H9 (cell line): ENCODE measurements at regions not wholly inside any gene's neighbourhood (a gene's known extent, or its start where the extent isn't known, plus 50 kb on each side); places are given as distances from the start of the nearest gene placed in this dataset.

Experiments used
- DNase-seq: peaks from one replicate; pipeline ENCODE4 v3.0.0-alpha.2; 2017
- H2AFZ ChIP-seq: one replicate; pipeline ENCODE4 v1.6.1; 2013; ENCODE audit warnings: mild to moderate bottlenecking, low read length, control low read depth, moderate library complexity
- H2AK5ac ChIP-seq: 2 replicates; pipeline ENCODE4 v1.6.1; 2013; ENCODE audit warnings: low read length, control low read depth, mixed read lengths; ENCODE audit not compliant: insufficient read length
- H2BK120ac ChIP-seq: one replicate; pipeline ENCODE4 v1.6.1; 2013; ENCODE audit warnings: low read depth, mild to moderate bottlenecking, low read length, control low read depth, inconsistent platforms; ENCODE audit not compliant: poor library complexity, severe bottlenecking
- H2BK12ac ChIP-seq: 2 replicates; pipeline ENCODE4 v1.6.1; 2013; ENCODE audit warnings: low read length, control low read depth, mixed read lengths, low read depth; ENCODE audit not compliant: insufficient read length
- H2BK15ac ChIP-seq: 2 replicates; pipeline ENCODE4 v1.6.1; 2013; ENCODE audit warnings: low read depth, low read length, control low read depth
- H2BK20ac ChIP-seq: one replicate; pipeline ENCODE4 v1.6.1; 2013; ENCODE audit warnings: low read depth, mild to moderate bottlenecking, low read length, control low read depth, inconsistent platforms; ENCODE audit not compliant: poor library complexity, severe bottlenecking
- H2BK5ac ChIP-seq: 2 replicates; pipeline ENCODE4 v1.6.1; 2013; ENCODE audit warnings: low read length, control low read depth, mixed read lengths; ENCODE audit not compliant: insufficient read length
- H3K14ac ChIP-seq: 2 replicates; pipeline ENCODE4 v1.6.1; 2013; ENCODE audit warnings: low read length, control low read depth; ENCODE audit not compliant: insufficient read depth
- H3K18ac ChIP-seq: 2 replicates; pipeline ENCODE4 v1.6.1; 2013; ENCODE audit warnings: low read depth, mild to moderate bottlenecking, mixed read lengths, low read length, control low read depth; ENCODE audit not compliant: insufficient read length
- H3K23ac ChIP-seq: 2 replicates; pipeline ENCODE4 v1.6.1; 2013; ENCODE audit warnings: low read length, control low read depth, mixed read lengths, low read depth; ENCODE audit not compliant: insufficient read length
- H3K23me2 ChIP-seq: 2 replicates; pipeline ENCODE4 v1.6.1; 2013; ENCODE audit warnings: low read depth, mild to moderate bottlenecking, mixed read lengths, low read length, control low read depth; ENCODE audit not compliant: insufficient read length, poor library complexity, severe bottlenecking
- H3K27ac ChIP-seq: 2 replicates; pipeline ENCODE4 v1.5.1; 2013; ENCODE audit warnings: low read length, control low read depth, mixed read lengths, low read depth; ENCODE audit not compliant: insufficient read length
- H3K27me3 ChIP-seq: 2 replicates; pipeline ENCODE4 v1.6.1; 2013; ENCODE audit warnings: low read length, control low read depth, inconsistent platforms; ENCODE audit not compliant: insufficient read depth
- H3K4ac ChIP-seq: 2 replicates; pipeline ENCODE4 v1.6.1; 2013; ENCODE audit warnings: low read depth, mild to moderate bottlenecking, control low read depth, inconsistent platforms, low read length, moderate library complexity
- H3K4me1 ChIP-seq: 2 replicates; pipeline ENCODE4 v1.6.1; 2013; ENCODE audit warnings: low read length, control low read depth, inconsistent platforms; ENCODE audit not compliant: insufficient read depth
- H3K4me2 ChIP-seq: 2 replicates; pipeline ENCODE4 v1.6.1; 2013; ENCODE audit warnings: low read length, control low read depth, mixed read lengths; ENCODE audit not compliant: insufficient read length, insufficient read depth
- H3K56ac ChIP-seq: 2 replicates; pipeline ENCODE4 v1.6.1; 2013; ENCODE audit warnings: low read depth, mild to moderate bottlenecking, mixed read lengths, low read length, control low read depth; ENCODE audit not compliant: insufficient read length
- H3K79me1 ChIP-seq: 2 replicates; pipeline ENCODE4 v1.6.1; 2013; ENCODE audit warnings: low read depth, mild to moderate bottlenecking, moderate library complexity, low read length, control low read depth, inconsistent platforms; ENCODE audit not compliant: insufficient read depth, poor library complexity, severe bottlenecking
- H3K79me2 ChIP-seq: 2 replicates; pipeline ENCODE4 v1.6.1; 2013; ENCODE audit warnings: low read length, control low read depth, inconsistent platforms; ENCODE audit not compliant: insufficient read depth
- H3K9ac ChIP-seq: 2 replicates; pipeline ENCODE4 v1.6.1; 2013; ENCODE audit warnings: low read length, control low read depth, mixed read lengths; ENCODE audit not compliant: insufficient read length; ENCODE audit errors: extremely low read depth
- H3K9me3 ChIP-seq: one replicate; pipeline ENCODE4 v1.6.1; 2013; ENCODE audit warnings: low read depth, low read length, inconsistent platforms; ENCODE audit not compliant: control insufficient read depth
- H3T11ph ChIP-seq: one replicate; pipeline ENCODE4 v1.6.1; 2013; ENCODE audit warnings: mild to moderate bottlenecking, low read length, control low read depth, inconsistent platforms
- H4K20me1 ChIP-seq: one replicate; pipeline ENCODE4 v1.6.1; 2013; ENCODE audit not compliant: control insufficient read depth, insufficient read length, insufficient read depth
- H4K5ac ChIP-seq: 2 replicates; pipeline ENCODE4 v1.6.1; 2013; ENCODE audit warnings: low read depth, mild to moderate bottlenecking, mixed read lengths, low read length, control low read depth; ENCODE audit not compliant: insufficient read length
- H4K8ac ChIP-seq: replicated peaks from 2 replicates; pipeline ENCODE4 v1.6.1; 2013; ENCODE audit warnings: low read length, control low read depth, mixed read lengths, low read depth; ENCODE audit not compliant: insufficient read length
- H4K91ac ChIP-seq: 2 replicates; pipeline ENCODE4 v1.6.1; 2013; ENCODE audit warnings: low read depth, mild to moderate bottlenecking, moderate library complexity, mixed read lengths, low read length, control low read depth; ENCODE audit not compliant: insufficient read length
- H3K27ac Mint-ChIP-seq, 3 experiments: 2 replicates in 2 of 3; 3 replicates in 1 of 3; pipeline ENCODE4 v1.8.0; 2020 to 2021; ENCODE audit warnings: mixed read lengths in 3 of 3, mild to moderate bottlenecking in 1 of 3, moderate library complexity in 1 of 3
- H3K27me3 Mint-ChIP-seq: 2 replicates; pipeline ENCODE4 v1.8.0; 2021; ENCODE audit warnings: low read depth, mild to moderate bottlenecking, moderate library complexity, mixed read lengths
- H3K36me3 Mint-ChIP-seq, 3 experiments: 2 replicates in 2 of 3; 3 replicates in 1 of 3; pipeline ENCODE4 v1.8.0; 2020 to 2021; ENCODE audit warnings: low read depth in 3 of 3, mixed read lengths in 3 of 3; ENCODE audit not compliant: insufficient read depth in 1 of 3
- H3K4me1 Mint-ChIP-seq, 2 experiments: 2 replicates each; pipeline ENCODE4 v1.8.0; 2020; ENCODE audit warnings: mixed read lengths in 2 of 2
- H3K4me3 Mint-ChIP-seq, 2 experiments: 2 replicates in 1 of 2; 3 replicates in 1 of 2; pipeline ENCODE4 v1.8.0; 2020 to 2021; ENCODE audit warnings: mild to moderate bottlenecking in 2 of 2, mixed read lengths in 2 of 2, moderate library complexity in 1 of 2
- H3K9me3 Mint-ChIP-seq, 2 experiments: 2 replicates in 1 of 2; 3 replicates in 1 of 2; pipeline ENCODE4 v1.8.0; 2020; ENCODE audit warnings: mild to moderate bottlenecking in 2 of 2, mixed read lengths in 2 of 2, moderate library complexity in 1 of 2
- WGBS: extraction: QIAGEN DNeasy Blood & Tissue Kit; methylation state at CpG from one replicate; pipeline ENCODE4 v1.1.7; 2013; ENCODE audit warnings: missing lambda C conversion rate, low lambda C conversion rate, mixed read lengths; ENCODE audit not compliant: insufficient read length; ENCODE audit errors: extremely low coverage; 5-methylcytosine and 5-hydroxymethylcytosine counted together
- TF ChIP-seq, protein P1 (sequence below): fragments of 200-600 bp; sonication (generic); conservative IDR thresholded peaks from 3 replicates; pipeline ENCODE4 v1.8.0; 2021; ENCODE audit warnings: antibody characterized with exemption, mild to moderate bottlenecking

DNA sequence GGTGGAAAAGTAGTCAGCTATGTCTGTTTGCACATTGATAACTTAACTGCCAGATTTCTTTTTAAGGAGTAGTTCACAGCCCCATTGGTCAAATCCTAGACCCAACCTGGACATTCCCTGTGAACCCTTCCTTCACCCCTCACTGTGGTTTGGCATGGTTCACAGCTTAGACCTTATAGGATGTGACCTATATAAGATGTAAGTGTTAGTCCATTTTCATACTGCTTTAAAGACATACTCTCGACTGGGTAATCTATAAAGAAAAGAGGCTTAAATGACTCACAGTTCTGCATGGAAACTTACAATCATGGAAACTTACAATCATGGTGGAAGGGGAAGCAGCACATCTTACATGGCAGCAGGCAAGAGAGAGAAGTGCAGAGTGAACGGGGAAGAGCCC is 1066.2 kb downstream of the TTLL7 start:
- Histone ChIP-seq H2AK5ac (no peak overlapping the region), H3K9me3 (no peaks in the 10 kb centered on the region), H2AFZ (no peak overlapping the region), H3K18ac (no peak overlapping the region), H2BK120ac (no peak overlapping the region), H3T11ph (no peak overlapping the region), H3K9ac (no peak overlapping the region), H2BK20ac (no peak overlapping the region), H4K20me1 (no peaks in the 10 kb centered on the region), H4K91ac (no peak overlapping the region), H2BK5ac (no peak overlapping the region), H3K23me2 (no peaks in the 10 kb centered on the region), H3K27me3 (no peaks in the 10 kb centered on the region), H4K8ac (no peak overlapping the region), H3K79me1 (no peaks in the 10 kb centered on the region), H3K79me2 (no peaks in the 10 kb centered on the region), H4K5ac (no peak overlapping the region), H3K14ac (no peak overlapping the region), H3K23ac (no peak overlapping the region), H3K4me1 (no peaks in the 10 kb centered on the region), H3K4ac (no peak overlapping the region), H2BK15ac (no peak overlapping the region), H2BK12ac (no peak overlapping the region), H3K4me2 (no peak overlapping the region), H3K56ac (no peak overlapping the region), H3K27ac (no peak overlapping the region)
- H3K36me3 Mint-ChIP-seq = no peaks in the 10 kb centered on the region
- no peaks in the 10 kb centered on the region for H3K27me3 Mint-ChIP-seq
- TF ChIP-seq, protein P1, sequence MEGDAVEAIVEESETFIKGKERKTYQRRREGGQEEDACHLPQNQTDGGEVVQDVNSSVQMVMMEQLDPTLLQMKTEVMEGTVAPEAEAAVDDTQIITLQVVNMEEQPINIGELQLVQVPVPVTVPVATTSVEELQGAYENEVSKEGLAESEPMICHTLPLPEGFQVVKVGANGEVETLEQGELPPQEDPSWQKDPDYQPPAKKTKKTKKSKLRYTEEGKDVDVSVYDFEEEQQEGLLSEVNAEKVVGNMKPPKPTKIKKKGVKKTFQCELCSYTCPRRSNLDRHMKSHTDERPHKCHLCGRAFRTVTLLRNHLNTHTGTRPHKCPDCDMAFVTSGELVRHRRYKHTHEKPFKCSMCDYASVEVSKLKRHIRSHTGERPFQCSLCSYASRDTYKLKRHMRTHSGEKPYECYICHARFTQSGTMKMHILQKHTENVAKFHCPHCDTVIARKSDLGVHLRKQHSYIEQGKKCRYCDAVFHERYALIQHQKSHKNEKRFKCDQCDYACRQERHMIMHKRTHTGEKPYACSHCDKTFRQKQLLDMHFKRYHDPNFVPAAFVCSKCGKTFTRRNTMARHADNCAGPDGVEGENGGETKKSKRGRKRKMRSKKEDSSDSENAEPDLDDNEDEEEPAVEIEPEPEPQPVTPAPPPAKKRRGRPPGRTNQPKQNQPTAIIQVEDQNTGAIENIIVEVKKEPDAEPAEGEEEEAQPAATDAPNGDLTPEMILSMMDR = no peak
- DNase-seq = no peak
- H3K9me3 Mint-ChIP-seq = no peaks in the 10 kb centered on the region; a peak in 1 of 5 replicates
- H3K4me1 Mint-ChIP-seq = 0 out of 4 replicates have a peak, but pooled peaks cover 0 to 3% of the 10 kb centered on the region in 2 experiments
- no peak overlapping the region for H3K4me3 Mint-ChIP-seq
- no CpG with 5 or more reads among the region's 2 CpGs for WGBS
- H3K27ac Mint-ChIP-seq = no peak overlapping the region
